ENCODE measurements at regions not wholly inside any gene's neighbourhood (a gene's known extent, or its start where the extent isn't known, plus 50 kb on each side); places are given as distances from the start of the nearest gene placed in this dataset.

DNA sequence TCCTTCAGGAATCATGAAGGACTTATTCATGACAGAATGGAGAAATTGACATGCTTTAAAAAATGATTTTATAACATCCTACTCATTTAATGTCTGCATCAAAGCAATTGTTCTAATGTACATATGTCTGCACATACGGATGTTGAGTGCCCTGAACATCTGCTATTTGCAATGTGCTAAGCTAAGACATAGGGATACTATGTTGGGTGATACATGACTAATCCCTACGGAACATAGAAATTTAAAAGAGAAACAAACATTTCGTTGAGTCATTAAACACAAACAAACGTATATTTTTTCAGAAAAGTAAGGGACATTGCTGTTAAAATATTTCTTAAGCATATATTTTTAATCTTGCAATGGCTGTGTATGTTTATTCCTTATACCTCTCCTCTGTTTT lies 686.5 kb upstream of the ADAMTS16 start:
- TF ChIP-seq EZH2 (IDR thresholded peaks at IDR 0.05; ENCODE audit: borderline replicate concordance, insufficient read depth, low read depth, low read length, poor library complexity, severe bottlenecking) = no peak
- TF ChIP-seq, protein P1, sequence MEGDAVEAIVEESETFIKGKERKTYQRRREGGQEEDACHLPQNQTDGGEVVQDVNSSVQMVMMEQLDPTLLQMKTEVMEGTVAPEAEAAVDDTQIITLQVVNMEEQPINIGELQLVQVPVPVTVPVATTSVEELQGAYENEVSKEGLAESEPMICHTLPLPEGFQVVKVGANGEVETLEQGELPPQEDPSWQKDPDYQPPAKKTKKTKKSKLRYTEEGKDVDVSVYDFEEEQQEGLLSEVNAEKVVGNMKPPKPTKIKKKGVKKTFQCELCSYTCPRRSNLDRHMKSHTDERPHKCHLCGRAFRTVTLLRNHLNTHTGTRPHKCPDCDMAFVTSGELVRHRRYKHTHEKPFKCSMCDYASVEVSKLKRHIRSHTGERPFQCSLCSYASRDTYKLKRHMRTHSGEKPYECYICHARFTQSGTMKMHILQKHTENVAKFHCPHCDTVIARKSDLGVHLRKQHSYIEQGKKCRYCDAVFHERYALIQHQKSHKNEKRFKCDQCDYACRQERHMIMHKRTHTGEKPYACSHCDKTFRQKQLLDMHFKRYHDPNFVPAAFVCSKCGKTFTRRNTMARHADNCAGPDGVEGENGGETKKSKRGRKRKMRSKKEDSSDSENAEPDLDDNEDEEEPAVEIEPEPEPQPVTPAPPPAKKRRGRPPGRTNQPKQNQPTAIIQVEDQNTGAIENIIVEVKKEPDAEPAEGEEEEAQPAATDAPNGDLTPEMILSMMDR (IDR thresholded peaks at IDR 0.05) = no peak
